ENCODE measurements at regions not wholly inside any gene's neighbourhood (a gene's known extent, or its start where the extent isn't known, plus 50 kb on each side); places are given as distances from the start of the nearest gene placed in this dataset.

- DNase-seq (ENCODE audit: low read depth in 2 of 2) = no peak
Measured at GRCh38 chr7:15921576-15921975, 235.1 kb upstream of the MEOX2 start.

- DNase-seq (ENCODE audit: low read depth in 2 of 2) = no peak
Measured at GRCh38 chr7:15920953-15921352, 234.5 kb upstream of the MEOX2 start.

- DNase-seq (ENCODE audit: low read depth in 2 of 2) = no peak
Measured at GRCh38 chr7:15916681-15917380, 230.3 kb upstream of the MEOX2 start.

GRCh38 chr7:15915686-15916293, 229.3 kb upstream of the MEOX2 start:
- no peak for DNase-seq (ENCODE audit: low read depth in 2 of 2)

- DNase-seq (ENCODE audit: low read depth in 2 of 2) = no peak
Measured at GRCh38 chr7:15914611-15915010, 228.1 kb upstream of the MEOX2 start.

- DNase-seq (ENCODE audit: low read depth in 2 of 2) = no peak
Measured at GRCh38 chr7:15906436-15906835, 220.0 kb upstream of the MEOX2 start.

GRCh38 chr7:15905251-15906040, 219.0 kb upstream of the MEOX2 start:
- no peak for DNase-seq (ENCODE audit: low read depth in 2 of 2)

- DNase-seq (ENCODE audit: low read depth in 2 of 2) = no peak
Measured at GRCh38 chr7:15891151-15891881, 204.8 kb upstream of the MEOX2 start.

GRCh38 chr7:15889507-15889906, 203.0 kb upstream of the MEOX2 start:
- no peak for DNase-seq (ENCODE audit: low read depth in 2 of 2)

- no peak for DNase-seq (ENCODE audit: low read depth in 2 of 2)
Measured at GRCh38 chr7:15888090-15888489, 201.6 kb upstream of the MEOX2 start.

- no peak for DNase-seq (ENCODE audit: low read depth in 2 of 2)
Measured at GRCh38 chr7:15886626-15887025, 200.1 kb upstream of the MEOX2 start.

GRCh38 chr7:15885678-15886077, 199.2 kb upstream of the MEOX2 start:
- DNase-seq (ENCODE audit: low read depth in 2 of 2) = no peak

- no peak for DNase-seq (ENCODE audit: low read depth in 2 of 2)
Measured at GRCh38 chr7:15874774-15875173, 188.3 kb upstream of the MEOX2 start.

GRCh38 chr7:15870347-15870746, 183.9 kb upstream of the MEOX2 start:
- no peak for DNase-seq (ENCODE audit: low read depth in 2 of 2)

- no peak for DNase-seq (ENCODE audit: low read depth in 2 of 2)
Measured at GRCh38 chr7:15867441-15867840, 181.0 kb upstream of the MEOX2 start.

GRCh38 chr7:15866753-15867152, 180.3 kb upstream of the MEOX2 start:
- DNase-seq (ENCODE audit: low read depth in 2 of 2) = no peak

GRCh38 chr7:15864626-15864991, 178.1 kb upstream of the MEOX2 start:
- DNase-seq (ENCODE audit: low read depth in 2 of 2) = no peak

GRCh38 chr7:15863951-15864625, 177.6 kb upstream of the MEOX2 start:
- no peak for DNase-seq (ENCODE audit: low read depth in 2 of 2)

- no peak for DNase-seq (ENCODE audit: low read depth in 2 of 2)
Measured at GRCh38 chr7:15862781-15863165, 176.3 kb upstream of the MEOX2 start.

- no peak for DNase-seq (ENCODE audit: low read depth in 2 of 2)
Measured at GRCh38 chr7:15862016-15862780, 175.7 kb upstream of the MEOX2 start.

Data from stimulated activated CD8-positive, alpha-beta memory T cell treated with anti-CD3 and anti-CD28 coated beads, Interleukin-7, amount 100 ng/mL, for 4 hours (primary cell).